HG03066 (cell line): ENCODE measurements at regions not wholly inside any gene's neighbourhood (a gene's known extent, or its start where the extent isn't known, plus 50 kb on each side); places are given as distances from the start of the nearest gene placed in this dataset.

Experiments used
- ATAC-seq: cut with Tn5 transposase; IDR thresholded peaks from one replicate; pipeline ENCODE4 v1.9.1; 2021; ENCODE audit warnings: low read depth; ENCODE audit not compliant: unreplicated experiment

- ATAC-seq, result no peak
These were observed 88.5 kb upstream of the DAB2 start for GRCh38 chr5:39513236-39513635.

- no peak for ATAC-seq
These were observed 81.4 kb upstream of the DAB2 start for GRCh38 chr5:39506211-39506610.

GRCh38 chr5:39505791-39506190 lies 81.0 kb upstream of the DAB2 start:
- ATAC-seq, result no peak

- ATAC-seq, result no peak
These were observed 80.6 kb upstream of the DAB2 start for GRCh38 chr5:39505363-39505762.

- no peak for ATAC-seq
These were observed 78.4 kb upstream of the DAB2 start for GRCh38 chr5:39503155-39503554.

GRCh38 chr5:39502704-39503103 lies 77.9 kb upstream of the DAB2 start:
- no peak for ATAC-seq

- no peak for ATAC-seq
These were observed 76.6 kb upstream of the DAB2 start for GRCh38 chr5:39501397-39501796.

GRCh38 chr5:39500551-39501175 lies 75.9 kb upstream of the DAB2 start:
- ATAC-seq, result no peak

GRCh38 chr5:39498278-39498952 lies 73.6 kb upstream of the DAB2 start:
- ATAC-seq, result no peak

GRCh38 chr5:39497322-39497721 lies 72.5 kb upstream of the DAB2 start:
- ATAC-seq, result no peak

GRCh38 chr5:39495227-39495626 lies 70.4 kb upstream of the DAB2 start:
- ATAC-seq, result no peak

GRCh38 chr5:39494534-39494933 lies 69.8 kb upstream of the DAB2 start:
- no peak for ATAC-seq

GRCh38 chr5:39494107-39494510 lies 69.3 kb upstream of the DAB2 start:
- no peak for ATAC-seq

GRCh38 chr5:39491210-39491609 lies 66.4 kb upstream of the DAB2 start:
- no peak for ATAC-seq

- no peak for ATAC-seq
These were observed 64.5 kb upstream of the DAB2 start for GRCh38 chr5:39489263-39489662.

- no peak for ATAC-seq
These were observed 62.0 kb upstream of the DAB2 start for GRCh38 chr5:39486790-39487189.

GRCh38 chr5:39486361-39486760 lies 61.6 kb upstream of the DAB2 start:
- no peak for ATAC-seq

GRCh38 chr5:39485079-39485478 lies 60.3 kb upstream of the DAB2 start:
- ATAC-seq, result no peak

- ATAC-seq, result no peak
These were observed 59.9 kb upstream of the DAB2 start for GRCh38 chr5:39484673-39485072.

- ATAC-seq, result no peak
These were observed 57.3 kb upstream of the DAB2 start for GRCh38 chr5:39482098-39482497.

- no peak for ATAC-seq
These were observed 54.8 kb upstream of the DAB2 start for GRCh38 chr5:39479537-39479936.

- no peak for ATAC-seq
These were observed 54.1 kb upstream of the DAB2 start for GRCh38 chr5:39478863-39479262.

- no peak for ATAC-seq
These were observed 52.1 kb upstream of the DAB2 start for GRCh38 chr5:39476843-39477220.
